ENCODE measurements at regions not wholly inside any gene's neighbourhood (a gene's known extent, or its start where the extent isn't known, plus 50 kb on each side); places are given as distances from the start of the nearest gene placed in this dataset.
A peak's percentile ranks its signal among the peaks of the same experiment; 100 is the strongest.

GRCh38 chr15:97234851-97235610 lies 725.5 kb upstream of the ARRDC4 start:
- no peak for TF ChIP-seq POLR2A (IDR thresholded peaks at IDR 0.05)
- peak in 1 of 3 donors; percentile 36 for TF ChIP-seq CTCF (IDR thresholded peaks at IDR 0.05)
